K562 (cell line): ENCODE measurements at regions not wholly inside any gene's neighbourhood (a gene's known extent, or its start where the extent isn't known, plus 50 kb on each side); places are given as distances from the start of the nearest gene placed in this dataset.
A peak's percentile ranks its signal among the peaks of the same experiment; 100 is the strongest.
"Not testable (repeated sequence)": the region's sequence is repeated elsewhere in the genome, so short reads cannot be mapped to it uniquely, and the experiment has no call there.

Experiments used
- ETV6 ChIP-seq, 3 experiments: fragments of 150-350 bp in 1 of 3; sonication (generic) in 1 of 3; formaldehyde crosslinking in 1 of 3; IDR thresholded peaks; 2 replicates each; pipeline versions ENCODE4 v1.6.1 to v1.8.0; 2014 to 2022; ENCODE audit warnings: borderline replicate concordance in 2 of 3, low read depth in 2 of 3, antibody characterized with exemption in 1 of 3, low read length in 1 of 3, mild to moderate bottlenecking in 1 of 3, missing genetic modification reagents in 1 of 3
- KAT7 ChIP-seq: sonication (generic); formaldehyde crosslinking; IDR thresholded peaks from 2 replicates; pipeline ENCODE4 v1.8.0; 2022; ENCODE audit warnings: missing genetic modification reagents, mild to moderate bottlenecking, borderline replicate concordance
- MEF2D ChIP-seq: conservative IDR thresholded peaks from 2 replicates; pipeline ENCODE4 v1.6.1; 2016; ENCODE audit warnings: low read depth, missing genetic modification characterization, missing compliant biosample characterization
- PML ChIP-seq: IDR thresholded peaks from 2 replicates; pipeline ENCODE4 v1.6.1; 2012; ENCODE audit warnings: low read length, inconsistent platforms
- POLR2A ChIP-seq: fragments of 450-650 bp; conservative IDR thresholded peaks from 2 replicates; pipeline ENCODE4 v1.6.1; 2016
- POLR2AphosphoS2 ChIP-seq: IDR thresholded peaks from 2 replicates; pipeline ENCODE4 v1.6.1; 2012; ENCODE audit warnings: low read length, improper control_type of control experiment
- POLR3A ChIP-seq: IDR thresholded peaks from 2 replicates; pipeline ENCODE4 v1.6.1; 2011; ENCODE audit warnings: borderline replicate concordance, mild to moderate bottlenecking, moderate library complexity; ENCODE audit not compliant: insufficient read length, insufficient read depth; ENCODE audit errors: extremely low read depth
- TCF7 ChIP-seq: sonication (generic); IDR thresholded peaks from 2 replicates; pipeline ENCODE4 v1.6.1; 2016; ENCODE audit warnings: antibody characterized with exemption, borderline replicate concordance
- ZNF316 ChIP-seq: fragments of 450-650 bp; IDR thresholded peaks from 2 replicates; pipeline ENCODE4 v1.6.1; 2016
- TF ChIP-seq, protein P1 (sequence below): fragments of 450-650 bp; IDR thresholded peaks from 2 replicates; pipeline ENCODE4 v1.6.1; 2016; ENCODE audit warnings: mild to moderate bottlenecking
- TF ChIP-seq, protein P2 (sequence below): fragments of 450-650 bp; formaldehyde crosslinking; IDR thresholded peaks from 2 replicates; pipeline ENCODE4 v1.4.0; 2022; ENCODE audit warnings: missing genetic modification characterization
- TF ChIP-seq, protein P3 (sequence below), 2 experiments: IDR thresholded peaks in 1 of 2; conservative IDR thresholded peaks in 1 of 2; 2 replicates each; pipeline ENCODE4 v1.6.1; 2016; ENCODE audit warnings: low read depth in 2 of 2, mild to moderate bottlenecking in 1 of 2, missing compliant biosample characterization in 1 of 2, missing genetic modification characterization in 1 of 2, moderate library complexity in 1 of 2

DNA sequence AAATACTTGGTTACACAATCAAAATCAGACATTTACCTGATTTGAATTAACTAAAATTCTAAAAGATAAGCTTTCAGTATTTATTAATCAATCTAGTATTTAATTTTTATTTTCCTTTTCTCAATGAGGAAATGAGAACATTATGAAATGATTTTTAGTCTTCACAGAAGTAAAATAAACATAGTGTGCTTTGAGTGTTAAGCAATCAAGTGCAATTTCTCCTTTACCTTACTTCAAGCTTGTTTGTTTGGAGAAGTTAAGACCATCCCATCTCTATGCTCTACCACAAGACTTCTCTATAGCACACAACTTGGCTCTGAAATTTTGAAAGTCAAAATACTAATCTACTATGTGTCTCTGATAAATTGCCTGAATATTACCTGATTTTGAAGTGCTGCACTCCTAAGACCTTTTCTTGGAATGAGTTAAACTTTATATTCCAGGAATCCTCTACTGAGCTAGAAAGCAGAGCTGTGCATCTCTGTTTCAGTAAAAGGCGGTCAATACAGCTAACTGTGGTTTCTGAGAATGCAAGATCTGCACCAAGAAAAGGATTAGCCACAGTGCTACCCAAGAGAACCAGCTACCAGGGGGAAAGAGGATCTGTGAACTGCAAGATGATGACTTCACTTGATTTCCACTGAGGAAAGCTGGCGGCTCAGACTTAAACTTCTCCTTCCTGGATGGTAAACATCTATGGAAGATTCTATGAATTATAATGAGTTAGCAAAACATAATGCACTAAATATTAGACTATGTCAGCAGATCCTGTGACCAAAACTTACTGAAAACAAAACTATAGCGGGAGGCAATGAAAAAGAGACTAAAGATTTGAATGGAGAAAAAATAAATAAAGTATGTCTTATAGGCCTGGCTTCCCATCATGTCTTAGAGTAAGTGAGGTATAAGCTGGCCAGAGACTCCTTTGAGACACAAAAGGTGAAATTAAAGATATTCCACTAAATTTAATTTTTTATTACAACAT lies 358.7 kb downstream of the TUBA3C start:
- TF ChIP-seq, protein P1, sequence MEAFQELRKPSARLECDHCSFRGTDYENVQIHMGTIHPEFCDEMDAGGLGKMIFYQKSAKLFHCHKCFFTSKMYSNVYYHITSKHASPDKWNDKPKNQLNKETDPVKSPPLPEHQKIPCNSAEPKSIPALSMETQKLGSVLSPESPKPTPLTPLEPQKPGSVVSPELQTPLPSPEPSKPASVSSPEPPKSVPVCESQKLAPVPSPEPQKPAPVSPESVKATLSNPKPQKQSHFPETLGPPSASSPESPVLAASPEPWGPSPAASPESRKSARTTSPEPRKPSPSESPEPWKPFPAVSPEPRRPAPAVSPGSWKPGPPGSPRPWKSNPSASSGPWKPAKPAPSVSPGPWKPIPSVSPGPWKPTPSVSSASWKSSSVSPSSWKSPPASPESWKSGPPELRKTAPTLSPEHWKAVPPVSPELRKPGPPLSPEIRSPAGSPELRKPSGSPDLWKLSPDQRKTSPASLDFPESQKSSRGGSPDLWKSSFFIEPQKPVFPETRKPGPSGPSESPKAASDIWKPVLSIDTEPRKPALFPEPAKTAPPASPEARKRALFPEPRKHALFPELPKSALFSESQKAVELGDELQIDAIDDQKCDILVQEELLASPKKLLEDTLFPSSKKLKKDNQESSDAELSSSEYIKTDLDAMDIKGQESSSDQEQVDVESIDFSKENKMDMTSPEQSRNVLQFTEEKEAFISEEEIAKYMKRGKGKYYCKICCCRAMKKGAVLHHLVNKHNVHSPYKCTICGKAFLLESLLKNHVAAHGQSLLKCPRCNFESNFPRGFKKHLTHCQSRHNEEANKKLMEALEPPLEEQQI = not testable (repeated sequence)
- TF ChIP-seq, protein P2, sequence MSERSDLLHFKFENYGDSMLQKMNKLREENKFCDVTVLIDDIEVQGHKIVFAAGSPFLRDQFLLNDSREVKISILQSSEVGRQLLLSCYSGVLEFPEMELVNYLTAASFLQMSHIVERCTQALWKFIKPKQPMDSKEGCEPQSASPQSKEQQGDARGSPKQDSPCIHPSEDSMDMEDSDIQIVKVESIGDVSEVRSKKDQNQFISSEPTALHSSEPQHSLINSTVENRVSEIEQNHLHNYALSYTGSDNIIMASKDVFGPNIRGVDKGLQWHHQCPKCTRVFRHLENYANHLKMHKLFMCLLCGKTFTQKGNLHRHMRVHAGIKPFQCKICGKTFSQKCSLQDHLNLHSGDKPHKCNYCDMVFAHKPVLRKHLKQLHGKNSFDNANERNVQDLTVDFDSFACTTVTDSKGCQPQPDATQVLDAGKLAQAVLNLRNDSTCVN (CRISPR knock-in tag) = not testable (repeated sequence)
- not testable (repeated sequence) for TF ChIP-seq ETV6 (IDR thresholded peaks at IDR 0.05; ENCODE audit: borderline replicate concordance in 1 of 2, low read depth in 2 of 2, low read length in 1 of 2); ETV6 (CRISPR knock-in tag; IDR thresholded peaks at IDR 0.05; ENCODE audit: borderline replicate concordance); MEF2D (tag); POLR2A; TCF7; POLR3A; KAT7 (CRISPR knock-in tag); PML; POLR2AphosphoS2
- TF ChIP-seq, protein P3, sequence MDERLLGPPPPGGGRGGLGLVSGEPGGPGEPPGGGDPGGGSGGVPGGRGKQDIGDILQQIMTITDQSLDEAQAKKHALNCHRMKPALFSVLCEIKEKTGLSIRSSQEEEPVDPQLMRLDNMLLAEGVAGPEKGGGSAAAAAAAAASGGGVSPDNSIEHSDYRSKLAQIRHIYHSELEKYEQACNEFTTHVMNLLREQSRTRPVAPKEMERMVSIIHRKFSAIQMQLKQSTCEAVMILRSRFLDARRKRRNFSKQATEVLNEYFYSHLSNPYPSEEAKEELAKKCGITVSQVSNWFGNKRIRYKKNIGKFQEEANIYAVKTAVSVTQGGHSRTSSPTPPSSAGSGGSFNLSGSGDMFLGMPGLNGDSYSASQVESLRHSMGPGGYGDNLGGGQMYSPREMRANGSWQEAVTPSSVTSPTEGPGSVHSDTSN (CRISPR knock-in tag; IDR thresholded peaks at IDR 0.05; ENCODE audit: low read depth) = not testable (repeated sequence)
- TF ChIP-seq, protein P3 (tag; conservative IDR thresholded peaks at IDR 0.05; ENCODE audit: low read depth) = not testable (repeated sequence)
- peak; percentile 79 for TF ChIP-seq ZNF316
